ENCODE measurements at regions not wholly inside any gene's neighbourhood (a gene's known extent, or its start where the extent isn't known, plus 50 kb on each side); places are given as distances from the start of the nearest gene placed in this dataset.

DNA sequence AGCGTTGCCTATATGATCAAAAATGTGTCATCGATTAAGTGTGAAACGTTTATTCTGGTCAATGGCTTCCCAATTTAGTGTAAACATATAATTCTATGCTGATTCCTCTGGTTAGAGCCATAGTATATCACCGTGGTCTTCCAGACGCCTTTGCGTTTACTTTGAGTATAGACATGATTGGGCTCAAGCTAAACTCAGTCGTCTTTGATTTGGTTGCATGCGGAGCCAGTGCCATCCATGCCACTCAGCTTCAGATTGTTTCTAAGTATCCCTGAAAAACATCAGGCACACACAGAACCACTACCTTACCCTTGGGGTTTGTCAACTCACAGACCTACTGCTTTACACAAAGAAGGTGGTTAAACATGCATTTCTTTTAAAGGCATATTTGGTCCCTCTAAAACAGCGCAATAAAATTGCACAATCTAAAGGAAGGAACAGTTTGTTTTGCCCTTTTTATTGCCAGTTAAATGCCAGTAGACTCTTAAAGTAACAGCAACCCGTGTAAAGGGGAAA is 273.6 kb upstream of the KLF6 start:
- peak overlapping the region; percentile 14 to 47; a peak in 3 of 4 replicates for H3K4me3 ChIP-seq (ENCODE audit: low read depth in 2 of 2, low read length in 2 of 2)
- no peaks in the 10 kb centered on the region; the same call in 1 of the 2 replicates for H3K9me3 ChIP-seq (ENCODE audit: control insufficient read depth, insufficient read depth, low read depth, low read length)
- CTCF ChIA-PET: no interaction called here
- no peaks in the 10 kb centered on the region for H3K36me3 ChIP-seq (ENCODE audit: control insufficient read depth, insufficient read depth, low read length)
- intact Hi-C loops (cut with micrococcal nuclease; ENCODE audit: unreplicated experiment) (loop anchor here (10.0 kb wide), 1 partner anchor 104 kb away; no protein-coding TSS in a partner anchor), in situ Hi-C loops (cut with HindIII; ENCODE audit: low pct_unique_long_range_greater_than_20kb, low sequenced_read_pairs) (no loop called here)
- ATAC-seq: peak; percentile 81
- DNase-seq (ENCODE audit: low read depth, low spot score): no peak
- no TSS peak for BruUV-seq (replicated peaks)
- TF ChIP-seq TCF7L2 (IDR thresholded peaks at IDR 0.05; ENCODE audit: low read depth, low read length): peak; percentile 91
- peak; percentile 45; the same call in 1 of the 2 replicates for TF ChIP-seq POLR2AphosphoS5 (IDR thresholded peaks at IDR 0.05; ENCODE audit: low read depth, low read length)
- TF ChIP-seq, protein P1, sequence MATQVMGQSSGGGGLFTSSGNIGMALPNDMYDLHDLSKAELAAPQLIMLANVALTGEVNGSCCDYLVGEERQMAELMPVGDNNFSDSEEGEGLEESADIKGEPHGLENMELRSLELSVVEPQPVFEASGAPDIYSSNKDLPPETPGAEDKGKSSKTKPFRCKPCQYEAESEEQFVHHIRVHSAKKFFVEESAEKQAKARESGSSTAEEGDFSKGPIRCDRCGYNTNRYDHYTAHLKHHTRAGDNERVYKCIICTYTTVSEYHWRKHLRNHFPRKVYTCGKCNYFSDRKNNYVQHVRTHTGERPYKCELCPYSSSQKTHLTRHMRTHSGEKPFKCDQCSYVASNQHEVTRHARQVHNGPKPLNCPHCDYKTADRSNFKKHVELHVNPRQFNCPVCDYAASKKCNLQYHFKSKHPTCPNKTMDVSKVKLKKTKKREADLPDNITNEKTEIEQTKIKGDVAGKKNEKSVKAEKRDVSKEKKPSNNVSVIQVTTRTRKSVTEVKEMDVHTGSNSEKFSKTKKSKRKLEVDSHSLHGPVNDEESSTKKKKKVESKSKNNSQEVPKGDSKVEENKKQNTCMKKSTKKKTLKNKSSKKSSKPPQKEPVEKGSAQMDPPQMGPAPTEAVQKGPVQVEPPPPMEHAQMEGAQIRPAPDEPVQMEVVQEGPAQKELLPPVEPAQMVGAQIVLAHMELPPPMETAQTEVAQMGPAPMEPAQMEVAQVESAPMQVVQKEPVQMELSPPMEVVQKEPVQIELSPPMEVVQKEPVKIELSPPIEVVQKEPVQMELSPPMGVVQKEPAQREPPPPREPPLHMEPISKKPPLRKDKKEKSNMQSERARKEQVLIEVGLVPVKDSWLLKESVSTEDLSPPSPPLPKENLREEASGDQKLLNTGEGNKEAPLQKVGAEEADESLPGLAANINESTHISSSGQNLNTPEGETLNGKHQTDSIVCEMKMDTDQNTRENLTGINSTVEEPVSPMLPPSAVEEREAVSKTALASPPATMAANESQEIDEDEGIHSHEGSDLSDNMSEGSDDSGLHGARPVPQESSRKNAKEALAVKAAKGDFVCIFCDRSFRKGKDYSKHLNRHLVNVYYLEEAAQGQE (IDR thresholded peaks at IDR 0.05; ENCODE audit: insufficient read depth in 1 of 2, low read depth in 2 of 2, low read length in 1 of 2): no peak
- H3K4me1 ChIP-seq (ENCODE audit: control insufficient read depth, insufficient read depth, low read length): peaks cover 39% of the 10 kb centered on the region
- H3K27me3 ChIP-seq (ENCODE audit: control insufficient read depth, insufficient read depth, low read length): no peaks in the 10 kb centered on the region
- POLR2A ChIA-PET: interaction anchor here (0.5 to 1.6 kb wide), 2 partner anchors 103 to 230 kb away, joined by 3 to 8 read pairs; no protein-coding TSS in a partner anchor
- H3K27ac ChIP-seq (ENCODE audit: low read length): peak overlapping the region; percentile 96

DNA sequence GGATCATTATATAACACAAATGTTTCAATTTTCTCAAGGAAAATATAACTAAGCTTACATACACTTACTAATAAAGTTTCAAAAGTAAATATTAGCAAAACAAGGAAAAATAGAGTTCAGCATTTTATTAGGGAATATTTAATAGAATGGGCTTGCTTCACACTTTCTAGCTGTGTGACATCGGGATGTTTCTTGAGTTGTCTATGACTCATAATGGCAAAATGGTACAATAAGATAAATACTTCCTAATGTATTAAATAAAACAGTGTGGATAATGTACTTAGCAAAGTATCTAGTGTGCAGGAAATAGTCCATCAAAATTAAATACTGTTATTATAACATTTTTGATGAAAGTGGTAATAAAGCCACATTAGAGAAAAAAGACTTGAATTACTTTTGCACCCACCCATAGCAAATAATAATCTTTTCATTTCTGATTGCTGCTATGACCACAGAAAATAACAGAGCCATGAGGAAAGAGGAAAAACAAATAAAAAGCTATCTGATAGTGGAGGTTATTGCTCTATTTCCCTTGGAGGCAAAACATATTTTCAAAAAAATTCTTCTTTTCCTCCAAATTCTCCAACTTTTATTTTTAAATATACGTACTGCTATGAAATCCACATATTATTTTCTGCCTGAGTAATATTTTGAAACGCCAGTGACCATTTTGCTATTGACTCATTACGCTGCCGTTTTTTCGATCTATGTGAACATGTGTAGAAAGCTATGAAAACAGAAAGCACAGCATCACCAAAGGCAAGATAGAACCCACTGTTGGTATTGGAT is 272.9 kb upstream of the KLF6 start:
- Histone ChIP-seq H3K4me3 (ENCODE audit: low read depth in 2 of 2, low read length in 2 of 2) (peak overlapping the region; percentile 14 to 47; a peak in 3 of 4 replicates), H3K27me3 (ENCODE audit: control insufficient read depth, insufficient read depth, low read length) (no peaks in the 10 kb centered on the region), H3K27ac (ENCODE audit: low read length) (peak overlapping the region; percentile 96), H3K9me3 (ENCODE audit: control insufficient read depth, insufficient read depth, low read depth, low read length) (no peaks in the 10 kb centered on the region; the same call in 1 of the 2 replicates), H3K4me1 (ENCODE audit: control insufficient read depth, insufficient read depth, low read length) (peaks cover 39% of the 10 kb centered on the region), H3K36me3 (ENCODE audit: control insufficient read depth, insufficient read depth, low read length) (no peaks in the 10 kb centered on the region)
- no TSS peak for BruUV-seq (replicated peaks)
- no peak for DNase-seq (ENCODE audit: low read depth, low spot score)
- ATAC-seq: peak; percentile 71
- TF ChIP-seq POLR2AphosphoS5 (IDR thresholded peaks at IDR 0.05; ENCODE audit: low read depth, low read length): no peak
- TF ChIP-seq, protein P1 (IDR thresholded peaks at IDR 0.05; ENCODE audit: insufficient read depth in 1 of 2, low read depth in 2 of 2, low read length in 1 of 2): no peak
- TF ChIP-seq, protein P2, sequence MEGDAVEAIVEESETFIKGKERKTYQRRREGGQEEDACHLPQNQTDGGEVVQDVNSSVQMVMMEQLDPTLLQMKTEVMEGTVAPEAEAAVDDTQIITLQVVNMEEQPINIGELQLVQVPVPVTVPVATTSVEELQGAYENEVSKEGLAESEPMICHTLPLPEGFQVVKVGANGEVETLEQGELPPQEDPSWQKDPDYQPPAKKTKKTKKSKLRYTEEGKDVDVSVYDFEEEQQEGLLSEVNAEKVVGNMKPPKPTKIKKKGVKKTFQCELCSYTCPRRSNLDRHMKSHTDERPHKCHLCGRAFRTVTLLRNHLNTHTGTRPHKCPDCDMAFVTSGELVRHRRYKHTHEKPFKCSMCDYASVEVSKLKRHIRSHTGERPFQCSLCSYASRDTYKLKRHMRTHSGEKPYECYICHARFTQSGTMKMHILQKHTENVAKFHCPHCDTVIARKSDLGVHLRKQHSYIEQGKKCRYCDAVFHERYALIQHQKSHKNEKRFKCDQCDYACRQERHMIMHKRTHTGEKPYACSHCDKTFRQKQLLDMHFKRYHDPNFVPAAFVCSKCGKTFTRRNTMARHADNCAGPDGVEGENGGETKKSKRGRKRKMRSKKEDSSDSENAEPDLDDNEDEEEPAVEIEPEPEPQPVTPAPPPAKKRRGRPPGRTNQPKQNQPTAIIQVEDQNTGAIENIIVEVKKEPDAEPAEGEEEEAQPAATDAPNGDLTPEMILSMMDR (IDR thresholded peaks at IDR 0.05): no peak
- no peak for TF ChIP-seq SIN3A (IDR thresholded peaks at IDR 0.05; ENCODE audit: borderline replicate concordance, insufficient read depth, low read depth, low read length)
- TF ChIP-seq TCF7L2 (IDR thresholded peaks at IDR 0.05; ENCODE audit: low read depth, low read length): no peak
- in situ Hi-C loops (cut with HindIII; ENCODE audit: low pct_unique_long_range_greater_than_20kb, low sequenced_read_pairs) (no loop called here), intact Hi-C loops (cut with micrococcal nuclease; ENCODE audit: unreplicated experiment) (loop anchor here (10.0 kb wide), 1 partner anchor 103 kb away; no protein-coding TSS in a partner anchor)
- ChIA-PET POLR2A (interaction anchor here (0.5 to 1.6 kb wide), 2 partner anchors 102 to 229 kb away, joined by 3 to 8 read pairs; no protein-coding TSS in a partner anchor), CTCF (no interaction called here)

All from Panc1 (cell line).